ENCODE measurements at regions not wholly inside any gene's neighbourhood (a gene's known extent, or its start where the extent isn't known, plus 50 kb on each side); places are given as distances from the start of the nearest gene placed in this dataset.

- H3K9me3 ChIP-seq (replicated peaks in 1 of 2; ENCODE audit: control insufficient read depth in 1 of 2, insufficient read depth in 1 of 2, low read length in 2 of 2), result peaks cover 12 to 23% of the 10 kb centered on the region in 2 donors
- H3K79me2 ChIP-seq (ENCODE audit: insufficient read depth, low read length), result no peaks in the 10 kb centered on the region
- DNase-seq, result no peak
- H3K4me3 ChIP-seq (replicated peaks in 1 of 3; ENCODE audit: low read depth in 2 of 3, low read length in 3 of 3), result no peak overlapping the region
- H3K27ac ChIP-seq (ENCODE audit: low read depth in 1 of 2, low read length in 2 of 2), result no peak overlapping the region
- H3K36me3 ChIP-seq (replicated peaks in 1 of 2; ENCODE audit: control insufficient read depth in 1 of 2, insufficient read depth in 2 of 2, low read length in 2 of 2), result no peaks in the 10 kb centered on the region
- H3K9ac ChIP-seq (ENCODE audit: insufficient read depth, low read length, poor library complexity, severe bottlenecking), result no peak overlapping the region
- H3K4me2 ChIP-seq (replicated peaks; ENCODE audit: extremely low read depth, low read length, poor library complexity, severe bottlenecking), result no peak overlapping the region
- Mint-ChIP-seq H3K27me3 (ENCODE audit: low read depth in 3 of 3) (no peaks in the 10 kb centered on the region), H3K9me3 (peaks cover 8 to 18% (median 13%) of the 10 kb centered on the region in 7 donors), H3K36me3 (no peaks in the 10 kb centered on the region), H3K27ac (no peak overlapping the region), H3K4me3 (no peak overlapping the region), H3K4me1 (no peaks in the 10 kb centered on the region)
- no peaks in the 10 kb centered on the region for H3K27me3 ChIP-seq (ENCODE audit: control insufficient read depth in 2 of 2, insufficient read depth in 2 of 2, low read length in 2 of 2)
- H3K4me1 ChIP-seq (ENCODE audit: control insufficient read depth in 1 of 2, insufficient read depth in 2 of 2, low read length in 2 of 2), result no peaks in the 10 kb centered on the region
- H4K20me1 ChIP-seq (ENCODE audit: insufficient read depth, low read length), result no peaks in the 10 kb centered on the region
- intact Hi-C loops (cut with micrococcal nuclease), result no loop called here
- H2AFZ ChIP-seq (ENCODE audit: insufficient read depth, low read depth, low read length, poor library complexity, severe bottlenecking), result no peak overlapping the region
- TF ChIP-seq CTCF (IDR thresholded peaks at IDR 0.05), result no peak
Observed at GRCh38 chr11:90779098-90779497, 556.2 kb upstream of the CHORDC1 start.

- Histone ChIP-seq H3K9ac (ENCODE audit: insufficient read depth, low read length, poor library complexity, severe bottlenecking) (no peak overlapping the region), H3K79me2 (ENCODE audit: insufficient read depth, low read length) (no peaks in the 10 kb centered on the region), H3K9me3 (replicated peaks in 1 of 2; ENCODE audit: control insufficient read depth in 1 of 2, insufficient read depth in 1 of 2, low read length in 2 of 2) (peaks cover 12 to 25% of the 10 kb centered on the region in 2 donors), H3K27ac (ENCODE audit: low read depth in 1 of 2, low read length in 2 of 2) (no peak overlapping the region), H3K4me2 (replicated peaks; ENCODE audit: extremely low read depth, low read length, poor library complexity, severe bottlenecking) (no peak overlapping the region), H4K20me1 (ENCODE audit: insufficient read depth, low read length) (no peaks in the 10 kb centered on the region), H3K27me3 (ENCODE audit: control insufficient read depth in 2 of 2, insufficient read depth in 2 of 2, low read length in 2 of 2) (no peaks in the 10 kb centered on the region), H3K4me1 (ENCODE audit: control insufficient read depth in 1 of 2, insufficient read depth in 2 of 2, low read length in 2 of 2) (no peaks in the 10 kb centered on the region), H3K36me3 (replicated peaks in 1 of 2; ENCODE audit: control insufficient read depth in 1 of 2, insufficient read depth in 2 of 2, low read length in 2 of 2) (no peaks in the 10 kb centered on the region), H2AFZ (ENCODE audit: insufficient read depth, low read depth, low read length, poor library complexity, severe bottlenecking) (no peak overlapping the region), H3K4me3 (replicated peaks in 1 of 3; ENCODE audit: low read depth in 2 of 3, low read length in 3 of 3) (no peak overlapping the region)
- TF ChIP-seq CTCF (IDR thresholded peaks at IDR 0.05), result no peak
- Mint-ChIP-seq H3K27me3 (ENCODE audit: low read depth in 3 of 3) (no peaks in the 10 kb centered on the region), H3K36me3 (no peaks in the 10 kb centered on the region), H3K27ac (no peak overlapping the region), H3K4me1 (no peaks in the 10 kb centered on the region), H3K9me3 (peaks cover 9 to 23% (median 15%) of the 10 kb centered on the region in 7 donors), H3K4me3 (no peak overlapping the region)
- intact Hi-C loops (cut with micrococcal nuclease), result no loop called here
- no peak for DNase-seq
- WGBS (ENCODE audit: insufficient coverage), result no CpG with 5 or more reads among the region's 6 CpGs
Observed at GRCh38 chr11:90775567-90776165, 552.8 kb upstream of the CHORDC1 start.

Measured in CD14-positive monocyte (primary cell).